ENCODE measurements at regions not wholly inside any gene's neighbourhood (a gene's known extent, or its start where the extent isn't known, plus 50 kb on each side); places are given as distances from the start of the nearest gene placed in this dataset.

- intact Hi-C loops (cut with DNase I), result no loop called here
- Histone ChIP-seq H3K27me3 (no peaks in the 10 kb centered on the region), H3K4me1 (no peaks in the 10 kb centered on the region), H3K9me3 (peaks cover 0 to 3% of the 10 kb centered on the region in 2 donors), H3K4me3 (no peak overlapping the region), H3K36me3 (no peaks in the 10 kb centered on the region), H3K27ac (no peak overlapping the region)
- ATAC-seq, result no peak
- TF ChIP-seq, protein P1, sequence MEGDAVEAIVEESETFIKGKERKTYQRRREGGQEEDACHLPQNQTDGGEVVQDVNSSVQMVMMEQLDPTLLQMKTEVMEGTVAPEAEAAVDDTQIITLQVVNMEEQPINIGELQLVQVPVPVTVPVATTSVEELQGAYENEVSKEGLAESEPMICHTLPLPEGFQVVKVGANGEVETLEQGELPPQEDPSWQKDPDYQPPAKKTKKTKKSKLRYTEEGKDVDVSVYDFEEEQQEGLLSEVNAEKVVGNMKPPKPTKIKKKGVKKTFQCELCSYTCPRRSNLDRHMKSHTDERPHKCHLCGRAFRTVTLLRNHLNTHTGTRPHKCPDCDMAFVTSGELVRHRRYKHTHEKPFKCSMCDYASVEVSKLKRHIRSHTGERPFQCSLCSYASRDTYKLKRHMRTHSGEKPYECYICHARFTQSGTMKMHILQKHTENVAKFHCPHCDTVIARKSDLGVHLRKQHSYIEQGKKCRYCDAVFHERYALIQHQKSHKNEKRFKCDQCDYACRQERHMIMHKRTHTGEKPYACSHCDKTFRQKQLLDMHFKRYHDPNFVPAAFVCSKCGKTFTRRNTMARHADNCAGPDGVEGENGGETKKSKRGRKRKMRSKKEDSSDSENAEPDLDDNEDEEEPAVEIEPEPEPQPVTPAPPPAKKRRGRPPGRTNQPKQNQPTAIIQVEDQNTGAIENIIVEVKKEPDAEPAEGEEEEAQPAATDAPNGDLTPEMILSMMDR (IDR thresholded peaks at IDR 0.05), result no peak
- DNase-seq, result no peak
Measured at GRCh38 chr9:27784847-27785713, 211.8 kb upstream of the C9orf72 start.

GRCh38 chr9:27785714-27786100, 212.4 kb upstream of the C9orf72 start:
- DNase-seq (no peak), ATAC-seq (no peak)
- no peaks in the 10 kb centered on the region for H3K27me3 ChIP-seq
- H3K4me1 ChIP-seq, result no peaks in the 10 kb centered on the region
- TF ChIP-seq, protein P1 (IDR thresholded peaks at IDR 0.05), result no peak
- H3K27ac ChIP-seq, result no peak overlapping the region
- no peaks in the 10 kb centered on the region for H3K36me3 ChIP-seq
- intact Hi-C loops (cut with DNase I), result no loop called here
- H3K4me3 ChIP-seq, result no peak overlapping the region
- H3K9me3 ChIP-seq, result peaks cover 0 to 3% of the 10 kb centered on the region in 2 donors

- H3K4me3 ChIP-seq, result no peak overlapping the region
- intact Hi-C loops (cut with DNase I), result no loop called here
- H3K36me3 ChIP-seq, result no peaks in the 10 kb centered on the region
- no peaks in the 10 kb centered on the region for H3K4me1 ChIP-seq
- TF ChIP-seq, protein P1 (IDR thresholded peaks at IDR 0.05), result no peak
- no peaks in the 10 kb centered on the region for H3K27me3 ChIP-seq
- ATAC-seq (no peak), DNase-seq (no peak)
- no peak overlapping the region for H3K27ac ChIP-seq
- peaks cover 0 to 3% of the 10 kb centered on the region in 2 donors for H3K9me3 ChIP-seq
Measured at GRCh38 chr9:27787891-27788290, 214.6 kb upstream of the C9orf72 start.

DNA sequence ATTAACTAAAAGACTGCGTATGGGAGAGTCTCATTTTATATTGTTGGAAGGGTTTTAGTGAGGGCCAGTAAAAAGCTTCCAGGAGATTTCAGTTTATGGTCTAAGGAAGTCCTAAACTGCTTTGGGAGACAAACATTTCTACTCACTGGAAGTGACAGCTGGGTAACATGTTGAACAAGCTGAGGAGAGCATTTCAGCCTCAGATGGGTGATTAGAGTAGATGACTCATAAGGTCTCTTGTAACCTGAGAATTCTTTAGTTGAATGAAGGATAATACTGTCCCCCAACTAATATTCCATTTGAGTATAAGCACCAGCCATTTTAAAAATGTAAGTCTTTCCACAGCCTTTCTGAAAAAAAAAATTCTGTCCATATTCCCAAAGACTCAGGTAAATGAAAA, 218.0 kb upstream of the C9orf72 start:
- H3K27me3 ChIP-seq, result no peaks in the 10 kb centered on the region
- peaks cover 0 to 3% of the 10 kb centered on the region in 2 donors for H3K9me3 ChIP-seq
- H3K27ac ChIP-seq, result no peak overlapping the region
- no peak overlapping the region for H3K4me3 ChIP-seq
- ATAC-seq, result no peak
- H3K36me3 ChIP-seq, result no peaks in the 10 kb centered on the region
- no peaks in the 10 kb centered on the region for H3K4me1 ChIP-seq
- no peak for DNase-seq
- intact Hi-C loops (cut with DNase I), result no loop called here
- TF ChIP-seq, protein P1 (IDR thresholded peaks at IDR 0.05), result no peak

DNA sequence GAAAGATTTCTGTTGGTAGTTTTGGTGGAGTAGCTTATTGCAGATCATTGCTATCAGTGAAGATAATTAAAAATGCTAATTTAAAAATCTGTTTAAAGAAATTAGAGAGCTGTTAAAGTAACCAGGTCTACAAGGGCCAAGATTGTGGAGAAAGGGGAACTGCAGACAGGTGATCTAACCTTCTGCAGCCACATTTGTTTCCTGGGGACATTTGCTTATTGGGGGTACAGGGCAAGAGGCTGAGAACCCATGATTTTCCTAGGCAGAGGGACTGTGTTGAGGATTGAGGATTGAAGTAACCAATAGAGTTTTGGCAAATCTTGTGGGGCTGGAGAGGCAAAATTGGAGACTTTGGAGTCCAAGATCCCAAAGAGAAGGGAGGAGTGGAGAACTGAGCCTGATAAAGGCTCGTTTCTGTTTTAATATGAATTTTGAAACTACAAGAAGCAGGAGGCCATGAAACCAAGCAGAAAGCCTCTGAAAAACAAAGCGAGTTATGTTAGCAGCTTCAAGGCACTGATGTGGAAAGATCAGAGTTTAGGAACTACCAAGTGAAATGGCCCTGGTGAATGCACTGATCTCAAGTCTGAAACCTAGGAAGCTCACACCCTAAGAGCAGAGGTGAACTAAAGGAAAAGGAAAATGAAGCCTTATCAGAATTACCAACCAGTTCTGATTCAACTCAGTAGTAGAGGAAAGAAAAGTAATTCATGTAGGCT, 219.8 kb upstream of the C9orf72 start:
- H3K4me3 ChIP-seq, result no peak overlapping the region
- no peak overlapping the region for H3K27ac ChIP-seq
- peaks cover 0 to 3% of the 10 kb centered on the region in 2 donors for H3K9me3 ChIP-seq
- H3K36me3 ChIP-seq, result no peaks in the 10 kb centered on the region
- ATAC-seq, result no peak
- no peaks in the 10 kb centered on the region for H3K4me1 ChIP-seq
- TF ChIP-seq, protein P1 (IDR thresholded peaks at IDR 0.05), result no peak
- no peaks in the 10 kb centered on the region for H3K27me3 ChIP-seq
- DNase-seq, result no peak
- intact Hi-C loops (cut with DNase I), result no loop called here
